Activated CD4-positive, alpha-beta T cell treated with anti-CD3 and anti-CD28 coated beads for 24 hours (primary cell): ENCODE measurements at regions not wholly inside any gene's neighbourhood (a gene's known extent, or its start where the extent isn't known, plus 50 kb on each side); places are given as distances from the start of the nearest gene placed in this dataset.
"Not testable (repeated sequence)": the region's sequence is repeated elsewhere in the genome, so short reads cannot be mapped to it uniquely, and the experiment has no call there.

Experiments used
- DNase-seq, 2 donors: peaks; one replicate each; pipeline ENCODE4 v3.0.0-alpha.2; 2020; ENCODE audit warnings: low read depth in 2 of 2

DNA sequence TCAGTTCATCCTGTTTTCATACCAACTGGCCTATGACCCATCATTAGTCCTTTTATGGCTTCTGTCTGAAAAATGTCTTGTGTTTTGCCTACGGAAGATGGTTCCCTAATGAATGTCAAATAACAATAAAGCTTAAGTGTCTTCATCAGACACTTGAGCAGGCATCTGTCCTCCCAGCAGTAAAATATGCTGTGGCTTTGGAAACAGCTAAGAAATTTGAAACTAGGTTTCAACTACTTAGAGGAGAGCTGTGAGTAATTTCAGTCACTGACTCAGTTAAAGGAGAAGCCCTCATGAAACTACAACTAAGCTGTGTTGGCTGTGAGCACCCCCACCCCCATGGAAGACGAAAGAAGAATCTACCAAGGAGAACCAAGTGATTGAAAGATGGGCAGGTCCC lies 409.4 kb upstream of the PPP2R3A start:
- DNase-seq, result no peak

DNA sequence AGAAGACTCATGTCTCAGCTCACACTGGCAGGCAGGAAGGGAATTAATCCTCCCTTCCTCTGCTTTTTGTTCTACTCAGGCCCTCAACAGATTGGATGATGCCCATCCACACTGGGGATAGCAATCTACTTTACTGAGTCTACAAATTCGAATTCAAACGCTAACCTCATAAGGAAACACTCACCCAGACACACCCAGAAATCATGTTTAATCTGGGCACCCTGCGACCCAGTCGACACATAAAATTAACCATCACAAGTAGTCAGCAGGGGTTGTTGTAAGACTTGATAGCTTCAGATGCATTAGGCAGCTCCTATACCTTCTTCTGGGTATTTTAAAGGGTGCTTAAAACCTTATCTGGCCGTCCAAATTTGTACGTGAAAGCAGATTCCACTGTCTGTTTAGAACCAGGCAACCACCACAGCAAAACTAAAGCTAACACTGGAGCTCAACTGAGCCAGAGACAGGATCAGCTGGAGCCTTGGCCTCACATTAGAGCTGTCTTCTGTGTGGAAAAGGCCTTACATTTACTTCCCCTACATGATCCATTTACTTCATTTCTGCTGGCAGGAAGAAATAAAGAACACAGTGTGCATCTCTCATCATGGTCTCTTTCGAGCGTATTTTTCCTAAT lies 407.3 kb upstream of the PPP2R3A start:
- DNase-seq, result no peak

DNA sequence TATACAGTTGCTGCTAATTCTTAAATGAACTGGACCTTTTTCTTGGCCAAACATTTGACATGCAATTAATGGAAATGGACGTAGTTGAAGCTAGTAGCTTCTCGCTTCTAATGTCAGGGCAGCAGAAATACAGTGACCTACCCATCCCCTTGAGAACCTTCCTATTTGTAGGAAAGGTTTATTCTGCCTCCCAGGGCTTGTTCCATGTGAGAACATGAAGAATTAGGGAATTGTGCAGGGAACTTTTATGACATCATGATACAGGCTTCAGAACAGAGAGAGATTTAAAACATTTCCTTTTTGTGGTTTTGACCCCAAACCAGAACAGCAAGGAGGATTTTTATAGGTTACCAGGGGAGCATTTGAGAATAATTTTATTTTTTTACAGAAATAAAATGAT lies 406.6 kb upstream of the PPP2R3A start:
- DNase-seq, result no peak

DNA sequence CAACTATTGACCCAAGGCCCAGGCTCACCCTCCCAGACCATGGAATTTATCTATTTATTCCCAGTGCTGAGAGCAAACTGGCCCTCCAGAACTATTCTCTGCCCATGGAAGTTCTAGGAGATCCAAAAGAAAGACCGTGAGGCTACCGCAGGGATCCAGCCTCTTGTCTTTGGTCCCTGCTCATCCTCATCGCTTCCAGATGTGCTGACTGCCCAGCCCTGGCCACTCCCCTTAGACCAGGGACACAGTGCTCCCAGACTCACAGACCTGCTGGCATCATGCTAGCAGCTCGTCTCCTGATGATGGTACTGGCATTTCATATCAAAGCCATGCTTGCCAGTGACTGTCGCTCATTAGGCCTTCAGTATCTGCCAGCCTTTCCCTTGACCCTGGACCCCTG lies 405.7 kb upstream of the PPP2R3A start:
- no peak for DNase-seq

DNA sequence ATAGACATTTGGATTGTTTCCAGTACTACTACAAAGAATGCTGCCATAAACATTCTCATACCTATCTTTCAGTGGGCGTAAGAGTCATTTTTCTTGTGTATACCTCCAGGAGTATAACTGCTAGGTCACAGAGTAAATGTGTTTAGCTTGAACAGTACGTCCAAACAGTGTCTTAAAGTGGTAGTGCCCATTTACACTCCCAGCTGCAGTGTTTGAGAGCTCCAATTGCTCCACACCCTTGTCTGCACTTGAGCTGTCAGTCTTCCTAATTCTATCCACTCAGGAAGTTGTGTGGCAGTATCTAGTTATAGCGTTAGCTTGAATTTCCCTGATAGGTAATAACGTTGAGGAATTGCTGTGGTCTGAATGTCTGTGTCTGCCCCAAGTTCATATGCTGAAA lies 404.7 kb upstream of the PPP2R3A start:
- no peak for DNase-seq

DNA sequence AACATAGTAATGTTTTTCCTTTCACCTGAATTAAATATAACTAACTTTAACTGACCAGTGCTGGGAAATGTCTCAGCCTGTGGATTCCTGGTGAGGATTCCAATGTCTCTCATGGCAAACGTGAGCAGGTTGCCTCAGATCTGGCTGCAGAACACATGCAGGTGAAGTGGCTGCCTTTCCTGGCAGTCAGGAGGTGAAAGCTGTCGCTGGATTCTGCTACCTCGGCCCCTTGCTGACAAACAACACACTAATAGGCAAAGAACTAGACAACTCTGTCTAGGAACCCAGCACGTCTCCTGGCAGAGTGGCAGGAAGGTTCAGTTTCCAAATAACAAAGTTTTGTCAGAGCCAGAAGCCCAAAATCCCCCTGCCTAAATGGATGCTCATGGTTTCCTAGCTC lies 400.8 kb upstream of the PPP2R3A start:
- DNase-seq, result no peak

DNA sequence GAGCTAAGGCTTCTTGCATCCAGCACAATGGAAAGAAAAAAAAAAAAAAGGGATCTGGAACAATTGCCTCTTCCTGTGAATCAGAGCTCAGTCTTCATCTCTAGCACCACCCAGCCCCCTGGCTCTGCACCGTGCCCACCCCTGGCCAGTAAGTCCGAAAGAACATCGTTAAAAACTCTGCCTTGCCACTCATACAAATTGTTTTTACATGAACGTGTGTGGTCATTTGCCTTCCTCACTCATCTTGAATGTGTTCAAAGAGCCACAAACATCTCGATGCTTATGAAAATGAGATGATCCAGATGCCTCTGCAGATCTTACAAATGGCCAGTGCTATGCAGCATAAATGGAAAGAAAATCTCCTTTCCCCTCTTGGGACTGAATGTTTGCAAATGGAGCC lies 400.0 kb upstream of the PPP2R3A start:
- DNase-seq, result no peak

DNA sequence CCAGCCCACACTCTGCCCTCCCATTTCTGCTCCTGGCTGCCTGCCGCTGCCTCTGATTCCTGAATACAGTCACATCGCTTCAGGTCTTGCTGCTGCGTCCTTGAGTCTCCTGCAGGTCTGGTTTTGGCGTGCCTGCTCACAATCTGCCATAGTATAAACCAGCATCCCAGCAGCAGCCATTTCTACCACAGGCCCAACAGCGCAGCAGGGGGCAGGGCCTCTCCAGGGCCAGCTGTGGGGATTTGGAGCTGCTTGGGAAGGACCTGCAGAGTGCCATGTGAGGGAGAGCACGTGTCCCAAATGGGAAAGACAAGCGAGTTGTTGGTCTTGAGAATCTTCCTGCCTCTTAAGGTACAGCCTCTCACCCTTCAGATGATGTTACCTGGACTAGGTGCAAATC lies 398.3 kb upstream of the PPP2R3A start:
- DNase-seq, result no peak

DNA sequence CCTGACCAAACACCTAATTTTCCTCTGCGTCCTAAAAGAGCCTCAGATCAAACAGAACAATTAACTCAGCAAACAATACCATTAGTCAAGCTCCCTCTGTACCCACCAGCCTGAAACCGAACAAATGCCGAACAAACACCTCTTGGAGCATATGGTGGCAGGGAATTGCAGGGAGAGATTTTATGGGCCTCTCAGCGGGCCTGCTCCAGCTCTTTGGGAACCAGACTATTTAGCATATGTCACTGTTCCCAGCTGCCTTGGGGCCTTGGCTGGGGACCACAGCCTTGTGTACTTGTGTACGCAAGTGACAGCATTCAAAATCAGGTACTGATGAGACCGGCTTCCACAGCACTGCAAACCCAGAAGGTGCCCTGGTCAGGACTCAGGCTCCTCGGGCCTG lies 388.8 kb upstream of the PPP2R3A start:
- DNase-seq, result no peak

DNA sequence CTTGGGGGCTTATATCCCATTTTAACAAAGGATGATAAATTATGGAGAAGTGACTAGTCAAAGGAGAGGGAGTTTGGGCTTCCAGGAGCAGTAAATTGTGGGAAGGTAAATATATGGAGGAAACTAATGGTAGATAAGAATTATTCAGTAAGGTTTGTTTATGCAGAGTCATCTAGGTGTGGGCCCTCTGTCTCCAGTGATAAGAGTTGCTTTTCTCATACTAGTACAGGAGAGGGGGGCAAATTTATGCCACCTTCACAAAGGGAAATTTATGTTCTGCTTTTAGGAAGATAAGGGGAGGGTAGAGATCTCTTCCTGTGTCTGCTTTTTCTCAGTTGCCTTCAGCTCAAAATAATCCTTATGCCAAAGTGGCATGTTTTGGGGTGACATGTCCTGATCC lies 383.7 kb upstream of the PPP2R3A start:
- DNase-seq, result no peak

DNA sequence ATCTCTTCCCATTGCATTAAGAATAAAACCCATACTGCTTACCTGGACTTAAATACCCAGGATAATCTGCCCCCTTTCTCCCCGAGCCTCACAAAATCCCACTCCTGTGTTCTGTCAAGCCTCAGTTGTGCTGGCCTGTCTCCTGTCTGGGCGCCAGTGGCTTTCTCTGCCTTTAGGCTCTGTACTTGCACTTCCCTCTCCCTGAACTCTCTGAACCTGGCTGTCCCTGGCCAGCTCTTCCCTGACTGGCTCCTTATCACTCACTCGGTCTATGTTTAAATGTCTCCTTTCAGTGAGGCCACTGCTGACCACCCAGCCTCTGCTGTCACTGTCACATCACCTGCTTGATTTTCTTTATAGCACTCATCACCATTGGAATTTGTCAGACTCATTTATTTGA lies 382.7 kb upstream of the PPP2R3A start:
- DNase-seq, result no peak

DNA sequence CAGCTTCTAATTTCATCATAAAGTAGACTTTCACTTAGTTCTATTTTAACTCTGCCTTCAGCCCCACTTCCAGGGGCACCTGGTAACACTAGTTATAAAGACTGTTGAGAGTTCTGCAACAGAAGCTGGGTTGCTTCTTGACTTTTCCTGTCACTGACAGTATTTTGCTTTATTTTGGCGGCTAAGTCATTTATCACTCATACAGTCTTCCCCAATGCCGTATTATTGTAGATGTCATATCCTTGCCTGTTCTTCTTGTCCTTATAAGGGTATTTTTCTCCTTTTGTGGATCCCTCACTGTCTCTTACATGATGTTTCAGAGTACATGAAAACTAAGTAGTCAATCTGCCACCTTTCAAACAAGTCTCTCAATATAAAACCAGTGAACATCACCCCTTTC lies 369.0 kb upstream of the PPP2R3A start:
- DNase-seq, result no peak

DNA sequence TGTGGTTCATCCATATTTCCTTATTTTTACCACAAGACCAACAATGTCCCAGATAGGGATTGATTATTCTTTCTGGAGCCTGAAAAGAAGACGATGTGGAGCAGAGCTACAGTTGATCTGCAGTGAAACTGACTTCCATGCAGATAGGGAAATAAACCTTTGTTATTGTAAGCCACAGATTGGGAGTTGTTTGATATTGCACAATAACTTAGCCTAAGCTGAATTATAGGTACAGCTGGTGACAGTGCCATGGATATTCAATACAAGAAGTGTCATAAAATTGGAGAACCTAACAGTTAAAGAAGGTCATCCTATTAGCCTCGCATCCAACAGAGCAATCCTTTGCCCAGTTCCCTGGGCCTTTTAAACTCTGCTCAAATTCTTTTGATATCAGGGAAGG lies 367.7 kb upstream of the PPP2R3A start:
- DNase-seq, result no peak

DNA sequence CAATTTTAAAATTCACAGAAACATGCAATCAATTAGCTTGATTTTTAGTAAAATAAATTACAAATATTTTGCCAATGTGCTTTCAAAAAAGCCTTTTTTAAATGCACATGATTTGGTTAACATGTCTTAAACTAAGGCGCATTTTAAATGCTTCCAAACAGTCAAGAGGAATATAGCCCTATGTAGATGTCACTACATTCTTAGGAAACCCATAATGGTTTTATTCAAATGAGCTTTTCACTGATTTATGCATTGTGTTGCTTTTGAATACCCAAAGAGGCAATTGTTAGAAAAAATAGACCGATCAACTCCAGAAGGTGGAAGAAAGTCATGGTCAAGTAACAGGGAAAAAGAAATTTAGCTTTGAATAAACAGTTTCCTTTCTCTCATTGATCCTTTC lies 366.9 kb upstream of the PPP2R3A start:
- DNase-seq, result no peak

DNA sequence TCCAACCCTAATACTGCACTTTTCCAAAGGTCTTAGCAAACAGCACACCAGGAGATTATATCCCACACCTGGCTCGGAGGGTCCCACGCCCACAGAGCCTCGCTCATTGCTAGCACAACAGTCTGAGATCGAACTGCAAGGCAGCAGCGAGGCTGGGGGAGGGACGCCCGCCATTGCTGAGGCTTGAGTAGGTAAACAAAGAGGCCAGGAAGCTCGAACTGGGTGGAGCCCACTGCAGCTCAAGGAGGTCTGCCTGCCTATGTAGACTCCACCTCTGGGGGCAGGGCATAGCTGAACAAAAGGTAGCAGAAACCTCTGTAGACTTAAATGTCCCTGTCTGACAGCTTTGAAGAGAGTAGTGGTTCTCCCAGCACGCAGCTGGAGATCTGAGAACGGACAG lies 361.0 kb upstream of the PPP2R3A start:
- not testable (repeated sequence) for DNase-seq

DNA sequence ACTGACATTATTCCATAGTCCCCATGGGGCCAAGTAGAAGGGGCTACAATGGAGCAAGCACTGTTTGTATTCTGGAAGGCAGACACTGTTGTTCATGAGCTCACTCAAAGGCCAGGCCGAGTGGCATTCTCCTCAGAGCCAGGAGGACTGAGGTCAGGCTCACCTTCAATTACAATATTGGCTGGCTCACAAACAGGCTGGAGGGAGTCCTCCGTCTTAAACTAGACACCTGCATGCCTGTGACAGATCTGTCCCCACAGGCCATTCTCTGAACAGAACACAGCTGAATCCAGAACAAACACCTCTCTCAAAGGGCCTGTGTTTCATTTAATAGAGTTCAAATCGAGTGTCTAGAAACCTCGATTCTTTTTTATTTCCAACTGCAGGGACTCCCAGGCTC lies 347.4 kb upstream of the PPP2R3A start:
- DNase-seq, result no peak

DNA sequence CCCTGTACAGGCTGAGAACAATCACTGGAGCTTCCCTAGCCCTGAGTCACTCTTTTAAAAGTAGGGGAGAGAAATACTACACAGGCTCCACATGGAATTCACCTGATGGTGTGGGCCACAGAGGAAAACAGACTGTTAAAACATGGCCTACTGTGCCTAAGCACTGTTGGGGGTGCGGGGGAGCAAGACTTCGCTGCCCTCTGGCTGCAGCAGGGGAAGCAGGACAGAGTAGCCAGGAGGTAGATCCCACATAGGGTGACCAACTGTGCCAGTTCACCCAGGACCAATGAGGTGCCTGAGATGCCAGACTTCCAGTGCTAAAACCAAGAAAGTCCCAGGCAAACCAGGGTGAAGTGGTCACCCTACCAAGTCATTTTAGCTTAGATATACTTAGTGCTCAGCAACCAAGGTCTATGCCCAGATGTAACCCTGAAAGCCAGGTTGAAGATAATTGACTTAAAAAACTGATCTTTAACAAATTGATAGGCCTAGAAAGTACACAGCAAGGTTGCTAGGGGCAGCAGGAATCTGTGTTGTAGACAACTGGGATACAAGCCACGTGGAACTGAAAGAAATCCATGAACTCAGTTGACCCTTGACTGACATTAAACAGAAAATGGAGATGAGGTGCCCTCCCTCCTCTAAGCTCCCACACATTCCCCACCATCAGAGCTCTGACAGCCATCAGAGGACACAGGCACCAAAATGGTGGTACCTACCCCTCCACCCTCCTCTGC lies 344.2 kb upstream of the PPP2R3A start:
- no peak for DNase-seq

DNA sequence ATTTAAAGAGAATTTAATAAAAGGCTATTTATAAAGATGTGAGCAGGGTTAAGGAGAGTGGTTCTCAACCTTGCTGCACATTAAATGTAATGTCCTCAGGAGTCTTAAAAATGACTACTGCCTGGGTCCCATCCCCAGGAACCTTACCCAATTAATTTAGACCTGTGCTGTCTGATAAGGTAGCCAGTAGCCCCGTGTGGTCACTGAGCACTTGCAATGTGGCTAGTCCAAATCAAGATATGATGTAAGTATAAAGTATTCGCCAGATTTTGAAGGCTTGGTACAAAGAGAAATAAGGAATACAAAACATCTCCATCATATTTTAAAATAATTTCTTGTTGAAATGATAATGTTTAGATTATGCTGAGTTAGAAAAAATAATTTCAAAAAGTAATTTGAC lies 343.3 kb upstream of the PPP2R3A start:
- DNase-seq, result no peak

DNA sequence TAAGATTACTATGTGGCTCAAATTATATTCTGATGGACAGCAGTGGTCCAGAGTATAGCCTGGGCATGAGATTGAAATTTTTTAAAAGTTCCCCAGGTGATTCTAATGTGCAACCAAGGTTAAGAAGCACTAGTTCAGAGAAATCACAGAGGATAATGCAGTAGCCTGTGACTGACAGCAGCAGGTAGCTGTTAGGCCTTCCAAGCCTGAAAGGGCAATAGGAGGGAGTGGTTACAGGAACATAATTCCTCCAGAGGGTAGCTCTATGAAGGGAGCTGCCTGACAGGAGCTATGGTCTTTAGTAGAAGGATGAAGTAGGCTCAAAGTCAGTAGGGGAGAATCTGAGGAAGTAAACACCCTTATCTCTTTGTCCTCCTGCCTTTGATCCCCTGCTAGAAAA lies 342.9 kb upstream of the PPP2R3A start:
- DNase-seq, result no peak

DNA sequence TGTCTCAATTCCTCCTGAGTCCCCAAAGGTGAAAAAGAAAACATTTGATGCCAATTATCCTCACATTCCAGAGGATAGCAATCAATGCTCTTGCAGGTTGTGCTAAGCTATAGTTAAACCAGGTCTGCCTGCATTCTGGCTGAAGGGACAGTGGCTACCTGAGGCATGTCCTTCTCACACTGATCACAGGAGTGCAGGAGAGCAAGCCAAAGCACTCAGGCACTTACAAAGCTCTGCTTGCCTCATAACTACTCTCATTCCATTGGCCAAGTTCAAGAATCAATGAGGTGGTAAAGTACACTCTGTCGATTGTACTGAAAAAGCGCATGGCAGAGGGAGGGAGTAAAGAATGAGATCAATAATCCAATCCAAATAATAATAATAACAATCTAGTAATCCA lies 342.0 kb upstream of the PPP2R3A start:
- no peak for DNase-seq

DNA sequence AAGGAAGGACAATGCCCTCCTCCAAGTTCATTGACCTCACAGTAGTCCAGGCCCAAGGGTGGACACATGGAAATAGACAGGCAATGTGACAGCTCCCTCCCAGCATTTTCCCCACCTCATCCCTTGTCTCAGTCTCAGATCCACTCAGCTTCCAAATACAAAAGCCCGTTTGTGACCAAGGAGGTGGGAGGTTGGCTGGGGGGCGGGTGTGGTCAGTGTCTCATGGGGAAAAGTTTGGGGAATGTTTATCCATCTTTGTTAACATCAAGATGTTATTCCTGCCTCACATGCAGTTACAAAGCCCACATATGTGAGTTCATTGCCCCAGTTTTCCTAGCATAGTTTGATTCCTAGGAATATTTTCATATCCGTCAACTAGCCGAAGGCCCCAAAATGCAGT lies 338.5 kb upstream of the PPP2R3A start:
- no peak for DNase-seq

DNA sequence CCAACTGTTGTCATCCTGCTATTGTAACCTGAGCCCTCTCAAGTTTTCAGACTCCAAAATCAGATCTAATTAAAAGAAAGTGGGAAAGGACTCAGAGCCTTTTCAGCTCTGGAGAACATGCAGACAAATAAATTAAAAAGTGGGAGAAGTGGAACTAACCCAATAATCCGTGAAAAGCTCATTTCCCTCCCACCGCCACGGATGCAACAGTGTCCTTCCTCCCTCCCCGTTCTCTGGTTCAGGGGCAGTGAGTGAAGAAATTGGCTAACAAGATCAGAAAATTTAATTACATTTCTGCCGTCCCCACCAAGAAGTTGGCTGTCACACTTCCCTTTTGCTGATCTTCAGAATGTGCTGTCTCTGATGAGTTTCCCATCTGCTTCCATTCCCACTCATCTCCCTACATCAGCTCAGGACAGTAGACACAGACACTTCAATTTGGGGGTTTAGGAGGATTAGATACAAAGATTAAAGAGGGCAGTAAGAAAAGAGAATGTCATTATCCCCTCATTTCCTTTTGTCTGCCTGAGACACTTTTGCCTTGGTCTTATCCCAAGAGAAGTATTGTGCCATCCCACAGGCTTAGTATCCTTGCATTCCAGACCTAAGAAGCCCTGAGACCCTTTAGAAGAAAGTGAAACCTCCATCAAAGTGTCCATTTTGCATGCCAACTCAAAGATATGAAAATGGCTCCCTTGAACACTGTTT lies 335.7 kb upstream of the PPP2R3A start:
- DNase-seq, result no peak

DNA sequence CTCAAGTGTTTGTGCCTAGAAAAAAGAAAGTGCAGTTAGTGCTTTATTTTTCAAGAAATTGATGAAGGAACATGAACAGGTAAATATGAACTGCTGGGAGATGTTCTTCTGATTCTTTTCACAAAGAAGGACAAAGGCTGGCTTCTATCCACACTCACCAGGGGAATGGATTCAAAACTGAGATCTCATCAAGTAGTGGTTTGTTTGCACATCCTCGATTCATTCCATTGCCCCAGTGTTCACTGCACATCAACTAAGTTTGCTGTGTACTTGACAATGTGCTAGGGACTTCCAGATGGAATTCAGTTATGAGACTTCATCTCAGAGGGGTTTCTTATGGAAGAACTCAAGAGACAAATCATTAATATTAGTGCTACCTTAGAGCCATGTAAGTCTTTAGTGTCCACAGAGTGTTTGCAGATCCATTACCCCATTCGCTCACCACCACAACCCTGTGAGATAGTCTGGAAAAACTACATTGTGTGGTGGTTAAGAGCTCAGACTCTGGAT lies 332.9 kb upstream of the PPP2R3A start:
- no peak for DNase-seq
